ENCODE measurements at regions not wholly inside any gene's neighbourhood (a gene's known extent, or its start where the extent isn't known, plus 50 kb on each side); places are given as distances from the start of the nearest gene placed in this dataset.

DNA sequence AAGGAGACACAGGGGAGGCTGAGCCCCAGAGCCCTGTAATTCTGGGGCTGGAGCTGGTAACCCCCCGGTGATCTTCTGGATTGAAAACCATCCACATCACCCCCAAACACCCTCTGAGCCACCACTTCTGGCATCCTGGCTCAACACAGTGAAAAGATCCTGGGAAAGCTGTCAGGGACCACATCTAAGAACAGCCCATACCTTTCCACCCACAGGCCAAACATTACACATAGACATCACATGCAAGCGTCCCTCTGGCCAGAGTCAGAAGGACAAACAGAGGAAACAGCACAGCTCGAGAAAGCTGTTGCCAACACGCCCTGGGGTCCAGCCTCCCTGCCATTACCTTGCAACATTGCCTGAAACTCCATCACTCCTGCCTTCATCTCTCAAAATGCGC is 469.5 kb downstream of the SOX6 start:
- no peaks in the 10 kb centered on the region for H3K27me3 Mint-ChIP-seq (ENCODE audit: insufficient read depth)
- H3K4me1 Mint-ChIP-seq, result peaks cover 44% of the 10 kb centered on the region
- no peaks in the 10 kb centered on the region for H3K27me3 ChIP-seq (ENCODE audit: control insufficient read depth, insufficient read depth, low read length, poor library complexity, severe bottlenecking)
- H3K9ac ChIP-seq (ENCODE audit: extremely low read depth, low read length, poor library complexity, severe bottlenecking), result no peak overlapping the region
- no peaks in the 10 kb centered on the region for H3K9me3 ChIP-seq (ENCODE audit: control insufficient read depth, low read length)
- no peaks in the 10 kb centered on the region for H3K36me3 ChIP-seq (ENCODE audit: control insufficient read depth, insufficient read depth, low read length)
- no peak overlapping the region for H3K4me3 Mint-ChIP-seq
- no peaks in the 10 kb centered on the region for H3K36me3 Mint-ChIP-seq (ENCODE audit: low read depth)
- WGBS, 2 experiments (ENCODE audit: insufficient coverage in 1 of 2, insufficient read length in 1 of 2), result 87 to 92% methylated on average over 2 to 5 of the region's 5 CpGs
- no peak for DNase-seq
- H3K27ac Mint-ChIP-seq, result no peak overlapping the region
- no peak overlapping the region for H3K4me3 ChIP-seq (ENCODE audit: low read length)
- no peak overlapping the region for H3K27ac ChIP-seq (ENCODE audit: low read depth, low read length)
- H3K4me1 ChIP-seq (ENCODE audit: control insufficient read depth, insufficient read depth, low read length), result peaks cover 37% of the 10 kb centered on the region
- no peaks in the 10 kb centered on the region for H3K9me3 Mint-ChIP-seq
- TF ChIP-seq, protein P1, sequence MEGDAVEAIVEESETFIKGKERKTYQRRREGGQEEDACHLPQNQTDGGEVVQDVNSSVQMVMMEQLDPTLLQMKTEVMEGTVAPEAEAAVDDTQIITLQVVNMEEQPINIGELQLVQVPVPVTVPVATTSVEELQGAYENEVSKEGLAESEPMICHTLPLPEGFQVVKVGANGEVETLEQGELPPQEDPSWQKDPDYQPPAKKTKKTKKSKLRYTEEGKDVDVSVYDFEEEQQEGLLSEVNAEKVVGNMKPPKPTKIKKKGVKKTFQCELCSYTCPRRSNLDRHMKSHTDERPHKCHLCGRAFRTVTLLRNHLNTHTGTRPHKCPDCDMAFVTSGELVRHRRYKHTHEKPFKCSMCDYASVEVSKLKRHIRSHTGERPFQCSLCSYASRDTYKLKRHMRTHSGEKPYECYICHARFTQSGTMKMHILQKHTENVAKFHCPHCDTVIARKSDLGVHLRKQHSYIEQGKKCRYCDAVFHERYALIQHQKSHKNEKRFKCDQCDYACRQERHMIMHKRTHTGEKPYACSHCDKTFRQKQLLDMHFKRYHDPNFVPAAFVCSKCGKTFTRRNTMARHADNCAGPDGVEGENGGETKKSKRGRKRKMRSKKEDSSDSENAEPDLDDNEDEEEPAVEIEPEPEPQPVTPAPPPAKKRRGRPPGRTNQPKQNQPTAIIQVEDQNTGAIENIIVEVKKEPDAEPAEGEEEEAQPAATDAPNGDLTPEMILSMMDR (conservative IDR thresholded peaks at IDR 0.05), result no peak

DNA sequence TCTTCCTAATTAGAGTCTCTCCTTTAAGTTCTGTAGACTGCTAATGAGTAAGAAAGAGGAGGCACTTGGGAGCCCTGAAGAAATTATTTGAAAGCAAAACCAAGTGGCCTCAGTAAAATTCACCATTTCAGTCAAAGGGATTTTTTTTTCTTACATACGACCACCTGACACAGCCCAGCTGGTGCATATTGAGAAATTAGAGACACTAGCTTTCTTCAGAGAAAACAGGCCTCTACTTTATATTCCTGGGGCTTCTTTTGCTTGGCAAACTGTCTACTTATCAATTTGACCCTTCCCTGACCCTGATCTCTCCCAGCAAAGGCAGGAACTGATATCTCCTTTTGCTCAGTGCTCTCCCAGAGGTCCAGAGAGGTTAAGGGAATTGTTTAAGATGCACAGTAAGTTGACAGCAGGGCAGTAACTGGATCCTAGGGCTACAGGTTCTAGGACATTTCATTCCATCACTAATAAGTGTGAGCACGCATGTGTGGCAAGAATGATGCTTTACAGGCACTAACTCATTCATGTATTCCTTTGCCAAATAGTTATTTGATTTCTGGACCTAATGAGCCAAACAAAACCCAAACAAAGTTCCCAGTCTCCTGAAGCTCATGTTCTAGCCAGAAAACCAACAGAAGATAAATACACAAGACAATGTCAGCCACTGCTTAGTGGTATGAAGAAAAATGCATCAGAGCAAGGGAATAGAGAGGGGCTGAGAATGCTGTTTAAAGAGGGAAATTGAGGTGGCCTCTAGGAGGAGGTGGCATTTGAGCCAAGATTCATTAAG is 467.6 kb downstream of the SOX6 start:
- Histone ChIP-seq H3K27me3 (ENCODE audit: control insufficient read depth, insufficient read depth, low read length, poor library complexity, severe bottlenecking) (no peaks in the 10 kb centered on the region), H3K27ac (ENCODE audit: low read depth, low read length) (no peak overlapping the region), H3K36me3 (ENCODE audit: control insufficient read depth, insufficient read depth, low read length) (no peaks in the 10 kb centered on the region), H3K4me1 (ENCODE audit: control insufficient read depth, insufficient read depth, low read length) (peaks cover 40% of the 10 kb centered on the region), H3K4me3 (ENCODE audit: low read length) (no peak overlapping the region), H3K9me3 (ENCODE audit: control insufficient read depth, low read length) (no peaks in the 10 kb centered on the region), H3K9ac (ENCODE audit: extremely low read depth, low read length, poor library complexity, severe bottlenecking) (no peak overlapping the region)
- no peaks in the 10 kb centered on the region for H3K9me3 Mint-ChIP-seq
- no peak overlapping the region for H3K4me3 Mint-ChIP-seq
- no peaks in the 10 kb centered on the region for H3K27me3 Mint-ChIP-seq (ENCODE audit: insufficient read depth)
- H3K36me3 Mint-ChIP-seq (ENCODE audit: low read depth), result no peaks in the 10 kb centered on the region
- no peak overlapping the region for H3K27ac Mint-ChIP-seq
- DNase-seq, result no peak
- 85 to 92% methylated on average over 2 of the region's 2 CpGs for WGBS, 2 experiments (ENCODE audit: insufficient coverage in 1 of 2, insufficient read length in 1 of 2)
- H3K4me1 Mint-ChIP-seq, result peaks cover 37% of the 10 kb centered on the region
- TF ChIP-seq, protein P1 (conservative IDR thresholded peaks at IDR 0.05), result no peak

DNA sequence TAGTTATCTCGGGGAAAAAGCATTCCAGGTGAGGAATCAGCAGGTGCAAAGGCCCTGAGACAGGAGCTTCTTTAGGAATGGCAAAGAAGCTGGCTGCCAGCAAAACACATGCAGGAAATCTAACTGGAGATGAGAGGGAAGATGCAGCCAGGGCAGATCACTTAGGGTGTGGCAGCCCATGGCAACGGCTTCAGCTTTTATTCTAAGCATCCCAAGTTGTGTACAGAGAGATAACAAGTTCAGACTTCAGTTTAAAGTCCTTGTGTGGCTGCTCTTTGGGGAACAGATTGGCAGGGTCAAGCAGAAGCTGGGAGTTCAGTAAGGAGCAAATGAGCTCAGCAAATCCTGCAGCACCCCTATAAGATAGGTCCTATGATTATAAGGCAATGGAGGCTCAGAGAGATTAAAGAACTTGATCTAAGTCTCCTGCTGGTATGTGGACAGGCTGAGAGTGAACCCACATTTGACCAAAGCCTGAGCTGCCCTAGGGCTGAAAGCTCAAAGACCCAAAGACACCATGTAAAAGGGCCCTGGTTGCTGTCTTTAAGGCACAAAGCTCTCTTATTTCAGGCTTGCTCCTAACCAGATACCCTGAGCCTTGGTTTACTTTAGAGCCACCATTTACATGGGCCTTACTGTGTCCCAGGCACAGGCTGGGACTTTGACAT is 466.8 kb downstream of the SOX6 start:
- Histone ChIP-seq H3K27ac (ENCODE audit: low read depth, low read length) (no peak overlapping the region), H3K9ac (ENCODE audit: extremely low read depth, low read length, poor library complexity, severe bottlenecking) (no peak overlapping the region), H3K36me3 (ENCODE audit: control insufficient read depth, insufficient read depth, low read length) (no peaks in the 10 kb centered on the region), H3K9me3 (ENCODE audit: control insufficient read depth, low read length) (no peaks in the 10 kb centered on the region), H3K4me1 (ENCODE audit: control insufficient read depth, insufficient read depth, low read length) (peaks cover 38% of the 10 kb centered on the region), H3K27me3 (ENCODE audit: control insufficient read depth, insufficient read depth, low read length, poor library complexity, severe bottlenecking) (no peaks in the 10 kb centered on the region), H3K4me3 (ENCODE audit: low read length) (no peak overlapping the region)
- Mint-ChIP-seq H3K9me3 (no peaks in the 10 kb centered on the region), H3K4me1 (peaks cover 31% of the 10 kb centered on the region), H3K36me3 (ENCODE audit: low read depth) (no peaks in the 10 kb centered on the region), H3K27ac (no peak overlapping the region), H3K4me3 (no peak overlapping the region), H3K27me3 (ENCODE audit: insufficient read depth) (no peaks in the 10 kb centered on the region)
- DNase-seq, result no peak
- TF ChIP-seq, protein P1 (conservative IDR thresholded peaks at IDR 0.05), result no peak
- 82 to 89% methylated on average over 2 of the region's 2 CpGs for WGBS, 2 experiments (ENCODE audit: insufficient coverage in 1 of 2, insufficient read length in 1 of 2)

Data from endodermal cell (in vitro differentiated cells).